ENCODE measurements at regions not wholly inside any gene's neighbourhood (a gene's known extent, or its start where the extent isn't known, plus 50 kb on each side); places are given as distances from the start of the nearest gene placed in this dataset.

DNA sequence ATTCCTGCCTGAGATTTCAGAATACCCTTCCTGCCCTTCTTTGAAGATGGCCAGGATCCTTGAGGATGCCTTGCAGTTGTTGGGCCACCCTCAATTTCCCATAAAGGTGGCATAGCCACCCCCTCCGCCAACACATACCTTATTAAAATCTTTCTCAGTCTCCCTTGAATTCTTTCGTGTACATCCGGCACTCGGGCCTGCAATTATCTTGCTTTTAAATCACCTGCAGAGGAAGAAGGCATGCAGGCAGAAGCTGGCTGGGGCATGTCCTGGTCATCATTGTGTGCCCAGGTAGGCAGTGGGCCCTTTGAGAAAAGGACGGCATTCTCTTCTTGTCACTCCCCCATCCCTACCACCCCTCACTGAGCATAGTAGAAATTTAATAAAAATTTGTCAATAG lies 189.5 kb upstream of the LYZL1 start:
- Histone ChIP-seq H3K9me3 (ENCODE audit: control insufficient read depth, low read length) (no peaks in the 10 kb centered on the region), H3K4me2 (ENCODE audit: low read length) (no peak overlapping the region), H3K27ac (no peak overlapping the region), H3K79me2 (no peaks in the 10 kb centered on the region), H3K4me3 (ENCODE audit: low read depth, low read length) (no peak overlapping the region), H2AFZ (no peak overlapping the region), H3K36me3 (ENCODE audit: control insufficient read depth, insufficient read depth, low read length) (no peaks in the 10 kb centered on the region), H3K27me3 (ENCODE audit: control insufficient read depth, insufficient read depth, low read length) (no peaks in the 10 kb centered on the region), H3K9ac (no peak overlapping the region), H3K4me1 (peaks cover 13% of the 10 kb centered on the region)
- TF ChIP-seq, protein P1, sequence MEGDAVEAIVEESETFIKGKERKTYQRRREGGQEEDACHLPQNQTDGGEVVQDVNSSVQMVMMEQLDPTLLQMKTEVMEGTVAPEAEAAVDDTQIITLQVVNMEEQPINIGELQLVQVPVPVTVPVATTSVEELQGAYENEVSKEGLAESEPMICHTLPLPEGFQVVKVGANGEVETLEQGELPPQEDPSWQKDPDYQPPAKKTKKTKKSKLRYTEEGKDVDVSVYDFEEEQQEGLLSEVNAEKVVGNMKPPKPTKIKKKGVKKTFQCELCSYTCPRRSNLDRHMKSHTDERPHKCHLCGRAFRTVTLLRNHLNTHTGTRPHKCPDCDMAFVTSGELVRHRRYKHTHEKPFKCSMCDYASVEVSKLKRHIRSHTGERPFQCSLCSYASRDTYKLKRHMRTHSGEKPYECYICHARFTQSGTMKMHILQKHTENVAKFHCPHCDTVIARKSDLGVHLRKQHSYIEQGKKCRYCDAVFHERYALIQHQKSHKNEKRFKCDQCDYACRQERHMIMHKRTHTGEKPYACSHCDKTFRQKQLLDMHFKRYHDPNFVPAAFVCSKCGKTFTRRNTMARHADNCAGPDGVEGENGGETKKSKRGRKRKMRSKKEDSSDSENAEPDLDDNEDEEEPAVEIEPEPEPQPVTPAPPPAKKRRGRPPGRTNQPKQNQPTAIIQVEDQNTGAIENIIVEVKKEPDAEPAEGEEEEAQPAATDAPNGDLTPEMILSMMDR (IDR thresholded peaks at IDR 0.05): no peak

DNA sequence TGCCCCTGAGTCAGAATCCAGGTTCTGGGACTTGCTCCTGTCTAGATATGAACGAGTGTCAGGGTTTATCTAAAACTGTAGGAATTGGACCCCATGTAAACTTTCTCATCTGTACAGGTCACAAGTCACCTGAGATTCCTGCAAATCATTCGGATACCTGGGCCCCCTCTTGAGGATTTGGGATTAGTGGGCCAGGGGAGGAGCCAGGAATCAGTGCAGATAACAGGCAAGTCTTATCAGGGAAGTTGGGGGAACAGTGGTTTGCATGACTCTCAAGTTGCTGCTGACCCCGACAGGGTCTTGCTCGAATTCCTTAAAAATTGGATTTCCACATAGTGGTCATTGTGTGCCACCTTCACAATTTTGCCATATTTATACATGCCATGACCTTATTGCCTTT lies 188.4 kb upstream of the LYZL1 start:
- H3K27ac ChIP-seq: no peak overlapping the region
- TF ChIP-seq, protein P1 (IDR thresholded peaks at IDR 0.05): no peak

DNA sequence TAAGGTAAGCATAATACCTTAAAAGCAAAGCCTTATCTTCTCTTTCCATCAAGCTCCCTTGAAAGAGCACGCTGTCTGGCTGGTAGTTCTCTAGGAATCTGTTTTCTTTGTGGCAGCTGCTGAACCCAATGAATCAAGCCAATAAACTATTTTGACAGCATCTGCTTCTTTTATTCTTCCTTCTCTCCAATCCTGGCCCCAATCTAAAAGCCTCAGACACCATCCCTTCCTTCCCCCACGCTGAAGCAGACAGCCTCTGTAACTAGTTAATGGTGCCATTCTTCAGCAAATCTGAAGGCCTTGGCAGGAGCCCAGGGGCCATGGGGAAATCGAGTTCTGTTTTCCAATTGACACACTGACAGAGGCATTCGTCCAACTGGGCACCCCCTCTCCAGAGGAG lies 186.6 kb upstream of the LYZL1 start:
- Histone ChIP-seq H3K4me2 (ENCODE audit: low read length) (no peak overlapping the region), H3K27me3 (ENCODE audit: control insufficient read depth, insufficient read depth, low read length) (no peaks in the 10 kb centered on the region), H3K27ac (no peak overlapping the region), H3K4me3 (ENCODE audit: low read depth, low read length) (no peak overlapping the region), H2AFZ (no peak overlapping the region), H3K4me1 (peaks cover 24% of the 10 kb centered on the region), H3K36me3 (ENCODE audit: control insufficient read depth, insufficient read depth, low read length) (no peaks in the 10 kb centered on the region), H3K9ac (no peak overlapping the region), H3K9me3 (ENCODE audit: control insufficient read depth, low read length) (no peaks in the 10 kb centered on the region), H3K79me2 (no peaks in the 10 kb centered on the region)
- TF ChIP-seq, protein P1 (IDR thresholded peaks at IDR 0.05): no peak

More for the DNA sequence above, 188.4 kb upstream of the LYZL1 start:
- H3K4me2 ChIP-seq (ENCODE audit: low read length): no peak overlapping the region
- no peak overlapping the region for H3K9ac ChIP-seq
- no peaks in the 10 kb centered on the region for H3K36me3 ChIP-seq (ENCODE audit: control insufficient read depth, insufficient read depth, low read length)
- H3K4me3 ChIP-seq (ENCODE audit: low read depth, low read length): no peak overlapping the region
- H2AFZ ChIP-seq: no peak overlapping the region
- no peaks in the 10 kb centered on the region for H3K27me3 ChIP-seq (ENCODE audit: control insufficient read depth, insufficient read depth, low read length)
- H3K79me2 ChIP-seq: no peaks in the 10 kb centered on the region
- H3K9me3 ChIP-seq (ENCODE audit: control insufficient read depth, low read length): no peaks in the 10 kb centered on the region
- peaks cover 16% of the 10 kb centered on the region for H3K4me1 ChIP-seq

DNA sequence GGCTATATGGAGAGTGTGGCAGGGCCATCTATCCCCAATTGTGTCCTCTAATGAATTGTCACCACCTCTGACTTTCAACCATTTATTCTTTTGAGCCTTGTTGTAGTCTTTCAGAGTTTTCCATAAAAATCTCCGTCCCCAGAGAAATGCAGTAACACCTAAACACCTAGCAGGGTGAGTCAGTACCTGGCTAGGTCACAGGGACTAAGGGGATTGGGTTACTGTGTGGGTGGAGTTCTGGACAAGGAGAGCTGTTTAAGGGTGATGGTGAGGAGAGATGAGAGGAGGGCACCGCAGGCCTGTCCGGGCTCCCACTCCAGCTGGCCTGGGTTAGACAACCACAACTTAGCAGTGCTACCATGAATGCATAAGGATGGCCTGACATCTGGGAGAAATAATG lies 186.2 kb upstream of the LYZL1 start:
- no peaks in the 10 kb centered on the region for H3K27me3 ChIP-seq (ENCODE audit: control insufficient read depth, insufficient read depth, low read length)
- H3K27ac ChIP-seq: no peak overlapping the region
- H3K9me3 ChIP-seq (ENCODE audit: control insufficient read depth, low read length): no peaks in the 10 kb centered on the region
- no peaks in the 10 kb centered on the region for H3K36me3 ChIP-seq (ENCODE audit: control insufficient read depth, insufficient read depth, low read length)
- H3K9ac ChIP-seq: no peak overlapping the region
- H3K4me2 ChIP-seq (ENCODE audit: low read length): no peak overlapping the region
- H2AFZ ChIP-seq: no peak overlapping the region
- no peaks in the 10 kb centered on the region for H3K79me2 ChIP-seq
- peaks cover 24% of the 10 kb centered on the region for H3K4me1 ChIP-seq
- H3K4me3 ChIP-seq (ENCODE audit: low read depth, low read length): no peak overlapping the region
- TF ChIP-seq, protein P1 (IDR thresholded peaks at IDR 0.05): no peak

DNA sequence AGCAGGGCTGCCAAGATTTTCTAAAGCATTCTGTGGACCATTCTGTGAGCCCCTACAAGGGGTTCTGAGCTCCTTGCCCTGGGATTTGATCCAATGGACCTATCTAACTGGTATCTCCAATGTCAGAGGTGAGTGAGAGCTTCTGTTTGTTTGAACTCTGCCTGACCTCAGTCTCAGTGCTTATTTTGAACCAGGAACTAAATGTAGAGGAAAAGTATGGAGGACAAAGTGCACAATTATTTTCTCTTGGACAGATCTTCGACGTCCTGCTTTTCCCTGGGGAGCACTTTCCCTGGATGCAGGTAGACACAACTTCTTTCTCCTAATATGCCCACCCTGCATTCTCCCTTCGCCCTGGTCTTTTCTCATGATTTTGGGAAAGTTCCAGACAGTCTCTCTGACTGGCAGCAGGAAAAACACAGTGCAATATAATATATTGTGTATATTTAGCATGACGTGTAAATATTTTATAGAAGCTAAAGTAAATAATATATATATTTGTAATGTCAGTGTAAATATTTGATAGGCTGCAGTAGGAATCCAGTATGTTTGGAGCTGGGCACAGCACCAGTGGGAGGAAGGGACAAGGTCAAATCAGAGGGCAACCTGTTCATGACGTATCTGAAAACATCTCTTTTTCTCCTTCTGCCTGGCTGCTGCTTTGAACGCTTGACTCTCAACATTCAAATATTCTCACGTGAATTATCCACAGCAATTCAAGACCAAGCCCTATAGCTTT lies 184.0 kb upstream of the LYZL1 start:
- Histone ChIP-seq H3K27me3 (ENCODE audit: control insufficient read depth, insufficient read depth, low read length) (no peaks in the 10 kb centered on the region), H3K27ac (no peak overlapping the region), H3K4me3 (ENCODE audit: low read depth, low read length) (no peak overlapping the region), H3K4me1 (peaks cover 18% of the 10 kb centered on the region), H3K79me2 (no peaks in the 10 kb centered on the region), H3K4me2 (ENCODE audit: low read length) (no peak overlapping the region), H3K9me3 (ENCODE audit: control insufficient read depth, low read length) (no peaks in the 10 kb centered on the region), H3K36me3 (ENCODE audit: control insufficient read depth, insufficient read depth, low read length) (no peaks in the 10 kb centered on the region), H3K9ac (no peak overlapping the region), H2AFZ (no peak overlapping the region)
- TF ChIP-seq, protein P1 (IDR thresholded peaks at IDR 0.05): no peak
